Endodermal cell (in vitro differentiated cells): ENCODE measurements at regions not wholly inside any gene's neighbourhood (a gene's known extent, or its start where the extent isn't known, plus 50 kb on each side); places are given as distances from the start of the nearest gene placed in this dataset.

Experiments used
- DNase-seq: peaks from one replicate; pipeline ENCODE4 v3.0.0-alpha.2; 2017
- H3K27ac ChIP-seq: 2 replicates; pipeline ENCODE4 v1.5.1; 2013; ENCODE audit warnings: mild to moderate bottlenecking, low read depth, low read length, moderate library complexity
- H3K27me3 ChIP-seq: 2 replicates; pipeline ENCODE4 v1.6.1; 2013; ENCODE audit warnings: mild to moderate bottlenecking, low read length, moderate library complexity; ENCODE audit not compliant: insufficient read depth, control insufficient read depth, poor library complexity, severe bottlenecking
- H3K36me3 ChIP-seq: 2 replicates; pipeline ENCODE4 v1.7.0; 2013; ENCODE audit warnings: mild to moderate bottlenecking, low read length, moderate library complexity; ENCODE audit not compliant: control insufficient read depth, insufficient read depth
- H3K4me1 ChIP-seq: one replicate; pipeline ENCODE4 v1.7.0; 2013; ENCODE audit warnings: low read length; ENCODE audit not compliant: control insufficient read depth, insufficient read depth
- H3K4me3 ChIP-seq: 2 replicates; pipeline ENCODE4 v1.5.1; 2013; ENCODE audit warnings: mild to moderate bottlenecking, low read length, moderate library complexity
- H3K9ac ChIP-seq: 2 replicates; pipeline ENCODE4 v1.6.1; 2013; ENCODE audit warnings: mild to moderate bottlenecking, low read length, moderate library complexity; ENCODE audit not compliant: poor library complexity, severe bottlenecking; ENCODE audit errors: extremely low read depth
- H3K9me3 ChIP-seq: 2 replicates; pipeline ENCODE4 v1.6.1; 2013; ENCODE audit warnings: mild to moderate bottlenecking, low read length, moderate library complexity; ENCODE audit not compliant: control insufficient read depth
- H3K27ac Mint-ChIP-seq: 2 replicates; pipeline ENCODE4 v1.8.0; 2020; ENCODE audit warnings: mixed read lengths
- H3K27me3 Mint-ChIP-seq: 2 replicates; pipeline ENCODE4 v1.8.0; 2021; ENCODE audit warnings: mild to moderate bottlenecking, mixed read lengths; ENCODE audit not compliant: insufficient read depth
- H3K36me3 Mint-ChIP-seq: 2 replicates; pipeline ENCODE4 v1.8.0; 2020; ENCODE audit warnings: low read depth, mixed read lengths
- H3K4me1 Mint-ChIP-seq: 2 replicates; pipeline ENCODE4 v1.8.0; 2020; ENCODE audit warnings: mixed read lengths
- H3K4me3 Mint-ChIP-seq: 2 replicates; pipeline ENCODE4 v1.8.0; 2020; ENCODE audit warnings: mild to moderate bottlenecking, moderate library complexity, mixed read lengths
- H3K9me3 Mint-ChIP-seq: 2 replicates; pipeline ENCODE4 v1.8.0; 2020; ENCODE audit warnings: mild to moderate bottlenecking, mixed read lengths
- CTCF ChIP-seq: fragments of 200-600 bp; sonication (generic); conservative IDR thresholded peaks from 2 replicates; pipeline ENCODE4 v1.5.0; 2021; ENCODE audit warnings: antibody characterized with exemption, mild to moderate bottlenecking
- WGBS, 2 experiments: methylation state at CpG; one replicate each; pipeline versions ENCODE4 v1.1.5 to v1.1.7; 2013; ENCODE audit warnings: missing lambda C conversion rate in 2 of 2, mixed read lengths in 1 of 2; ENCODE audit not compliant: insufficient coverage in 1 of 2, insufficient read length in 1 of 2; 5-methylcytosine and 5-hydroxymethylcytosine counted together

- Histone ChIP-seq H3K27ac (no peak overlapping the region), H3K9ac (no peak overlapping the region), H3K4me3 (no peak overlapping the region), H3K4me1 (no peaks in the 10 kb centered on the region), H3K27me3 (no peaks in the 10 kb centered on the region), H3K36me3 (no peaks in the 10 kb centered on the region), H3K9me3 (no peaks in the 10 kb centered on the region)
- Mint-ChIP-seq H3K9me3 (no peaks in the 10 kb centered on the region), H3K27me3 (no peaks in the 10 kb centered on the region), H3K27ac (no peak overlapping the region), H3K36me3 (no peaks in the 10 kb centered on the region), H3K4me1 (no peaks in the 10 kb centered on the region), H3K4me3 (no peak overlapping the region)
- no peak for TF ChIP-seq CTCF
- WGBS, 2 experiments, result 86 to 98% methylated on average over 3 of the region's 3 CpGs
- no peak for DNase-seq
These were observed 882.9 kb upstream of the SLIT2 start for GRCh38 chr4:19368800-19369199.

GRCh38 chr4:19366916-19367315 lies 884.8 kb upstream of the SLIT2 start:
- Mint-ChIP-seq H3K27me3 (no peaks in the 10 kb centered on the region), H3K4me1 (no peaks in the 10 kb centered on the region), H3K4me3 (no peak overlapping the region), H3K36me3 (no peaks in the 10 kb centered on the region), H3K9me3 (no peaks in the 10 kb centered on the region), H3K27ac (no peak overlapping the region)
- no peaks in the 10 kb centered on the region for H3K9me3 ChIP-seq
- no peak overlapping the region for H3K27ac ChIP-seq
- TF ChIP-seq CTCF, result no peak
- H3K4me3 ChIP-seq, result no peak overlapping the region
- no peak for DNase-seq
- 93% methylated on average over 2 of the region's 2 CpGs; no CpG with 5 or more reads in 1 of the 2 experiments for WGBS, 2 experiments
- no peaks in the 10 kb centered on the region for H3K4me1 ChIP-seq
- no peaks in the 10 kb centered on the region for H3K36me3 ChIP-seq
- H3K9ac ChIP-seq, result no peak overlapping the region
- H3K27me3 ChIP-seq, result no peaks in the 10 kb centered on the region

GRCh38 chr4:19358015-19358414 lies 893.7 kb upstream of the SLIT2 start:
- Mint-ChIP-seq H3K27me3 (no peaks in the 10 kb centered on the region), H3K9me3 (no peaks in the 10 kb centered on the region), H3K4me1 (no peaks in the 10 kb centered on the region), H3K4me3 (no peak overlapping the region), H3K27ac (no peak overlapping the region), H3K36me3 (no peaks in the 10 kb centered on the region)
- TF ChIP-seq CTCF, result no peak
- Histone ChIP-seq H3K27me3 (no peaks in the 10 kb centered on the region), H3K4me1 (no peaks in the 10 kb centered on the region), H3K4me3 (no peak overlapping the region), H3K9me3 (no peaks in the 10 kb centered on the region), H3K36me3 (no peaks in the 10 kb centered on the region), H3K9ac (no peak overlapping the region), H3K27ac (no peak overlapping the region)
- WGBS, 2 experiments, result 40 to 68% methylated on average over 1 to 2 of the region's 2 CpGs
- DNase-seq, result no peak
